CD4-positive, alpha-beta T cell (primary cell): ENCODE measurements at regions not wholly inside any gene's neighbourhood (a gene's known extent, or its start where the extent isn't known, plus 50 kb on each side); places are given as distances from the start of the nearest gene placed in this dataset.

Experiments
- ATAC-seq: fragments of 200-7000 bp; cut with Tn5 transposase; one replicate; pipeline ENCODE4 v1.10.0; 2022; ENCODE audit warnings: mild to moderate bottlenecking; ENCODE audit not compliant: poor library complexity
- CTCF ChIA-PET: fragments of 350-600 bp; sonication (Branson Sonifier 250); formaldehyde crosslinking; loops from one replicate; lab custom pipeline; 2021; ENCODE audit warnings: antibody characterized with exemption, inconsistent platforms; lab: Charles Lee
- POLR2A ChIA-PET: fragments of 350-600 bp; sonication (Branson Sonifier 250); formaldehyde crosslinking; loops from one replicate; lab custom pipeline; 2021; ENCODE audit warnings: antibody characterized with exemption, inconsistent platforms; lab: Charles Lee
- DNase-seq, 14 experiments: peaks; one replicate each; pipeline ENCODE4 v3.0.0-alpha.2; 2013 to 2020; ENCODE audit warnings: mixed read lengths in 2 of 14
- H3K27ac ChIP-seq, 2 donors: one replicate each; pipeline versions ENCODE4 v1.5.1 to v1.7.0; 2013; ENCODE audit warnings: low read length in 2 of 2, low read depth in 1 of 2, mild to moderate bottlenecking in 1 of 2
- H3K27me3 ChIP-seq, 2 experiments: 1 replicate in 1 of 2; 2 replicates in 1 of 2; pipeline versions ENCODE4 v1.6.1 to v1.7.0; 2013; ENCODE audit warnings: low read length in 2 of 2, control low read depth in 1 of 2, mild to moderate bottlenecking in 1 of 2, moderate library complexity in 1 of 2; ENCODE audit not compliant: insufficient read depth in 2 of 2, control insufficient read depth in 1 of 2
- H3K36me3 ChIP-seq: one replicate; pipeline ENCODE4 v1.6.1; 2013; ENCODE audit warnings: low read length, control low read depth; ENCODE audit not compliant: insufficient read depth
- H3K4me1 ChIP-seq: one replicate; pipeline ENCODE4 v1.6.1; 2013; ENCODE audit warnings: low read length, control low read depth; ENCODE audit not compliant: insufficient read depth
- H3K4me3 ChIP-seq: one replicate; pipeline ENCODE4 v1.5.1; 2013; ENCODE audit warnings: mild to moderate bottlenecking, low read length, moderate library complexity
- H3K9me3 ChIP-seq, 2 experiments: 1 replicate in 1 of 2; 2 replicates in 1 of 2; pipeline versions ENCODE4 v1.6.1 to v1.7.0; 2013; ENCODE audit warnings: low read length in 2 of 2, mild to moderate bottlenecking in 2 of 2, control low read depth in 1 of 2, moderate library complexity in 1 of 2; ENCODE audit not compliant: control insufficient read depth in 1 of 2, insufficient read depth in 1 of 2
- H3K27ac Mint-ChIP-seq: one replicate; pipeline ENCODE4 v1.8.0; 2020; ENCODE audit warnings: mixed read lengths
- H3K27me3 Mint-ChIP-seq: one replicate; pipeline ENCODE4 v1.8.0; 2021; ENCODE audit warnings: mixed read lengths
- H3K36me3 Mint-ChIP-seq: one replicate; pipeline ENCODE4 v1.8.0; 2021; ENCODE audit warnings: low read depth, mixed read lengths
- H3K4me1 Mint-ChIP-seq: one replicate; pipeline ENCODE4 v1.8.0; 2021; ENCODE audit warnings: low read depth, mixed read lengths
- H3K4me3 Mint-ChIP-seq: one replicate; pipeline ENCODE4 v1.8.0; 2020; ENCODE audit warnings: mild to moderate bottlenecking, mixed read lengths
- H3K9me3 Mint-ChIP-seq: one replicate; pipeline ENCODE4 v1.8.0; 2020; ENCODE audit warnings: mixed read lengths
- CTCF ChIP-seq: fragments of 200-600 bp; IDR thresholded peaks from one replicate; pipeline ENCODE4 v1.8.0; 2022; ENCODE audit warnings: antibody characterized with exemption, mild to moderate bottlenecking
- intact Hi-C, 2 experiments: fragments of 100-400 bp; cut with DNase I in 1 of 2; cut with micrococcal nuclease in 1 of 2; formaldehyde crosslinking; loops; one replicate each; pipeline versions ENCODE4 v1.15.1 to v1.9.0; 2023 to 2025; cut with DNase I, micrococcal nuclease

DNA sequence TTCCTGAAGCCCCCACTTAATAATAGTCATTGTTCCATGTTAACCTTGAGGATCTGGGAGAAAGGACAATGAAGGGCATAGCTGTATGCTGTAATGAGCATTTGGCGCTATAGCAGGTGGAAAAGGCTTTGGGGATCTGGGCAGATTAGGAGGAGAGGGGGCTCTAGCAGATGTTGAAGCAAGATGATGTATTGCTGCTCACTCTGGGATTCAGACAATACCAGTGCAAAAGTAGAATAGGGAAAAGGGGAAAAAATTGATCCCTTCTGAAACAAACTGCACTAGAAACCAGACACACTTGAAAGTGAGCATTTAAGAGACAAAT is 575.3 kb upstream of the MEF2C start:
- Mint-ChIP-seq H3K9me3 (no peaks in the 10 kb centered on the region), H3K27ac (no peak overlapping the region), H3K27me3 (no peaks in the 10 kb centered on the region), H3K4me1 (no peaks in the 10 kb centered on the region), H3K4me3 (no peak overlapping the region), H3K36me3 (no peaks in the 10 kb centered on the region)
- Histone ChIP-seq H3K27me3 (no peaks in the 10 kb centered on the region), H3K4me1 (no peaks in the 10 kb centered on the region), H3K9me3 (no peaks in the 10 kb centered on the region), H3K4me3 (no peak overlapping the region), H3K27ac (no peak overlapping the region), H3K36me3 (no peaks in the 10 kb centered on the region)
- DNase-seq (no peak), ATAC-seq (no peak)
- CTCF ChIA-PET: no interaction called here
- POLR2A ChIA-PET: no interaction called here
- intact Hi-C loops: no loop called here
- no peak for TF ChIP-seq CTCF

DNA sequence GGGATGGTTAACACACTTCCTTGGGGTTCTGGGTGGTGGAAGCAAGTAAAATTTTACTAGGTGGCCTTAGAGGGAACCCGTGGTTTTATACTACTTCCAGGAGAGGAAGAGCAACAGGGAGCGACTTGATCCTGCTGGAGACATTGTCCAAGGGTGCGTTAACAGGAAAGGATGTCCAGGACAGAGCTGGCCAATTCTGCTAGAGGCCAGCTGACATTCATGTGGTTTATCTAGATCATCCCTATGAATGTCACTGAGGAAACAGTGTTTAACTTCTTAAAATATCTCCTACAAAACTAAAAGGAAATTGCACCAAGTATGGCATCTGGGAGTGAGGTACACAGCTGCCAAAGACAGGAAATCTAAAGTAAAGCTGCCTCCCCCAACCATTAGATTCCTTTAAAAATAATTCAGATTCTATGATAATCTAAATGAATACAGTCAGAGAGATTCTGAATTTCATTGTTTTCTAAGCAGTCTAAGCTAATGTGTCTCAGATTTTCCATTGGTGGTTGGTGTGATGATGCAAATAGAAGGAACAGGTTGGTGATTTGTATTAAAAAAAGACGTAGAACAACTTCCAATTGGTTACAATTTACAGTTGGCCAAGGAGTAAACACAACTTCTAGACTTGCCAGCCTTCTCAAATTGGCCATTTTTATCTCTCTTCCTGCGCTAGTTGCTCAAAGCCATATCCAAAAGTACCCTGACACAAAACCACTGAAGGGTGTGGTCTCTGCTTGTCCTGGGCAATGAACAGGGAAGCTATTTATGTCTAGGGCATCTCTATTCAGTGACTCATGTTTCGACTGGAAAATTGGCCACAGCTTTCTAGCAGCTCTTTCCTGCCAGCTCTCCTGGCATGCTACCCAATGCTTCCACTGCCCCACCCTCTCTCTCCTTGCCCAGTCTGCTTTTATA is 574.7 kb upstream of the MEF2C start:
- Histone ChIP-seq H3K27ac (no peak overlapping the region), H3K36me3 (no peaks in the 10 kb centered on the region), H3K9me3 (no peaks in the 10 kb centered on the region), H3K4me3 (no peak overlapping the region), H3K27me3 (no peaks in the 10 kb centered on the region), H3K4me1 (no peaks in the 10 kb centered on the region)
- DNase-seq (peak in 2 of 14 experiments; percentile 4 to 15), ATAC-seq (no peak)
- CTCF ChIA-PET: no interaction called here
- no peaks in the 10 kb centered on the region for H3K27me3 Mint-ChIP-seq
- no peak for TF ChIP-seq CTCF
- H3K4me3 Mint-ChIP-seq: no peak overlapping the region
- H3K4me1 Mint-ChIP-seq: no peaks in the 10 kb centered on the region
- intact Hi-C loops: no loop called here
- H3K9me3 Mint-ChIP-seq: no peaks in the 10 kb centered on the region
- no peak overlapping the region for H3K27ac Mint-ChIP-seq
- H3K36me3 Mint-ChIP-seq: no peaks in the 10 kb centered on the region
- POLR2A ChIA-PET: no interaction called here

GRCh38 chr5:89452081-89452480 is 569.1 kb upstream of the MEF2C start:
- H3K36me3 Mint-ChIP-seq: no peaks in the 10 kb centered on the region
- H3K27me3 Mint-ChIP-seq: no peaks in the 10 kb centered on the region
- Histone ChIP-seq H3K4me1 (no peaks in the 10 kb centered on the region), H3K4me3 (no peak overlapping the region), H3K27ac (no peak overlapping the region), H3K27me3 (no peaks in the 10 kb centered on the region), H3K9me3 (no peaks in the 10 kb centered on the region), H3K36me3 (no peaks in the 10 kb centered on the region)
- ChIA-PET POLR2A (no interaction called here), CTCF (no interaction called here)
- no peak for TF ChIP-seq CTCF
- no peak overlapping the region for H3K4me3 Mint-ChIP-seq
- no peak overlapping the region for H3K27ac Mint-ChIP-seq
- intact Hi-C loops: no loop called here
- no peaks in the 10 kb centered on the region for H3K9me3 Mint-ChIP-seq
- H3K4me1 Mint-ChIP-seq: no peaks in the 10 kb centered on the region
- no peak for ATAC-seq
- no peak for DNase-seq
